GM12873 (cell line): ENCODE measurements at regions not wholly inside any gene's neighbourhood (a gene's known extent, or its start where the extent isn't known, plus 50 kb on each side); places are given as distances from the start of the nearest gene placed in this dataset.

Source experiments
- CTCF ChIP-seq: IDR thresholded peaks from 2 replicates; pipeline ENCODE4 v1.5.1; 2012; ENCODE audit warnings: low read depth, mild to moderate bottlenecking, moderate library complexity, low read length, control low read depth; ENCODE audit not compliant: insufficient read depth; ENCODE audit errors: missing control alignments

- no peak for TF ChIP-seq CTCF
Measured at GRCh38 chr6:44036699-44037101, 90.6 kb downstream of the MRPL14 start.

GRCh38 chr6:44036196-44036595 is 91.1 kb downstream of the MRPL14 start:
- no peak for TF ChIP-seq CTCF

- no peak for TF ChIP-seq CTCF
Measured at GRCh38 chr6:44035621-44036020, 91.6 kb downstream of the MRPL14 start.

GRCh38 chr6:44034931-44035345 is 92.3 kb downstream of the MRPL14 start:
- TF ChIP-seq CTCF: no peak

GRCh38 chr6:44034391-44034861 is 92.8 kb downstream of the MRPL14 start:
- TF ChIP-seq CTCF: no peak

GRCh38 chr6:44030812-44031454 is 96.3 kb downstream of the MRPL14 start:
- no peak for TF ChIP-seq CTCF

GRCh38 chr6:44029444-44030185 is 97.6 kb downstream of the MRPL14 start:
- TF ChIP-seq CTCF: no peak
